ENCODE measurements at regions not wholly inside any gene's neighbourhood (a gene's known extent, or its start where the extent isn't known, plus 50 kb on each side); places are given as distances from the start of the nearest gene placed in this dataset.

DNA sequence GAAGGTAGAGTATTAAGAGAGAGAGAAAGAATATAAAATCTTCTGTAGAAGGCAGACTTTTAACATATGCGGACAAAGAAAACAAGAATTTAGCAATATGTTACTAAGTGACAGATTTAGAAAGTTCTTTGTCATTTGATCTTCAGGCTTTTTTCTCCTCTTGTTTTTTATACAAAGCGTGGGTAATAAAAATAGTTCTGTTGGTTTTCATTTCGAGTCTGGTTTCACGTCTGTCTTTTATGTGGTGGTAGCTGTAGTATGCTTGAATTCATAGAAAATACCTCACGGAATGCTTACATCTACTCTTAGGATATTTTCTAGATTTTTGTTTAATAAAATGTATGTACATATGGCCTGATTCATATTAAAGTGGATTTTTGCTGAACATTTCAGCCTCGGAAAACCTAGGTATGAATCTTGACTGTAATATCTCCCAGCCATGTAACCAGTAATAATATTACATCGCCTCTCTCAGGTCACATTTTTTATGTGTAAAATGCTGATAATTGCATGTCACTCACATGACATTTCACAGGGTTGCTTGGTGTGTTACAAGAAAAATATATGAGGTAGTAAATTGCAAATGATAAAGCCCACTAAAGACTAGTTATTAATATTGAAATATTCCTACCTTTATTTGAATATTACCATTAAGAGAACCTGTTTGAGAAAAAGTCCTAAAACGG lies 72.5 kb upstream of the TAF11L2 start:
- TF ChIP-seq, protein P1, sequence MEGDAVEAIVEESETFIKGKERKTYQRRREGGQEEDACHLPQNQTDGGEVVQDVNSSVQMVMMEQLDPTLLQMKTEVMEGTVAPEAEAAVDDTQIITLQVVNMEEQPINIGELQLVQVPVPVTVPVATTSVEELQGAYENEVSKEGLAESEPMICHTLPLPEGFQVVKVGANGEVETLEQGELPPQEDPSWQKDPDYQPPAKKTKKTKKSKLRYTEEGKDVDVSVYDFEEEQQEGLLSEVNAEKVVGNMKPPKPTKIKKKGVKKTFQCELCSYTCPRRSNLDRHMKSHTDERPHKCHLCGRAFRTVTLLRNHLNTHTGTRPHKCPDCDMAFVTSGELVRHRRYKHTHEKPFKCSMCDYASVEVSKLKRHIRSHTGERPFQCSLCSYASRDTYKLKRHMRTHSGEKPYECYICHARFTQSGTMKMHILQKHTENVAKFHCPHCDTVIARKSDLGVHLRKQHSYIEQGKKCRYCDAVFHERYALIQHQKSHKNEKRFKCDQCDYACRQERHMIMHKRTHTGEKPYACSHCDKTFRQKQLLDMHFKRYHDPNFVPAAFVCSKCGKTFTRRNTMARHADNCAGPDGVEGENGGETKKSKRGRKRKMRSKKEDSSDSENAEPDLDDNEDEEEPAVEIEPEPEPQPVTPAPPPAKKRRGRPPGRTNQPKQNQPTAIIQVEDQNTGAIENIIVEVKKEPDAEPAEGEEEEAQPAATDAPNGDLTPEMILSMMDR (IDR thresholded peaks at IDR 0.05; ENCODE audit: control insufficient read depth, extremely low read depth, insufficient read depth) = no peak

DNA sequence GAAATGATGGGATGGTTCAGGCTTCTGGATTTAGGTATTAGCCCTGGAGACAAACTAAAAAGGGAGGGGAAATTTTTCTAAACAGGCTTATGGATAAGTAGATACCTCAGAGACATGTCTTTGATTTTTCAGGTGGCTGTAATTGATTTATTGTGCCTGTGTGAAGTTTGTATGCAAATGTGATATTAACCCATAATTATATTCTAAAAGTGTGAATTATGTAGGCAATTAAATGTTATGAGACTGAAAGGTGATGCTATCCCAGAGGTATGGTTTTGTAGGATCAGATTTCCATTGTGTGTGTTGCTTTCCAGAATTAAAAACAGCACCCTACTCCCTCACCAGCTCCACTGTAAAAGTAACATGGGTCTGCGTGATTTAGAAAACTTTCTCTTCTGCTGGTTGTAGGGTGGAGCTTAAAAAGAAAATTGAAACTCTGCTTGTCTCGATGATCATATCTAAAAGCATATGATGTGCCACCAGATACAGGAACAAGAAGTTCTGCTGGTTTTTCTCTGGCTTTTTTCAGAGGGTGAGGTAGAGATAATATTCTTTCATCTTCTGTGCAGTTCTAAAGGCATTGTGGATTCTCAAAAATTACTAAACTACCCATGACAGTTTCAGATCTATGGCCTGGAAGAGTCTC lies 71.8 kb upstream of the TAF11L2 start:
- DNase-seq (ENCODE audit: low read depth) = no peak
- no peak overlapping the region for H3K4me3 ChIP-seq (ENCODE audit: low read depth, low read length)
- TF ChIP-seq, protein P1 (IDR thresholded peaks at IDR 0.05; ENCODE audit: control insufficient read depth, extremely low read depth, insufficient read depth) = no peak

More for the DNA sequence above, 72.5 kb upstream of the TAF11L2 start:
- no peak overlapping the region for H3K4me3 ChIP-seq (ENCODE audit: low read depth, low read length)
- no peak for DNase-seq (ENCODE audit: low read depth)

DNA sequence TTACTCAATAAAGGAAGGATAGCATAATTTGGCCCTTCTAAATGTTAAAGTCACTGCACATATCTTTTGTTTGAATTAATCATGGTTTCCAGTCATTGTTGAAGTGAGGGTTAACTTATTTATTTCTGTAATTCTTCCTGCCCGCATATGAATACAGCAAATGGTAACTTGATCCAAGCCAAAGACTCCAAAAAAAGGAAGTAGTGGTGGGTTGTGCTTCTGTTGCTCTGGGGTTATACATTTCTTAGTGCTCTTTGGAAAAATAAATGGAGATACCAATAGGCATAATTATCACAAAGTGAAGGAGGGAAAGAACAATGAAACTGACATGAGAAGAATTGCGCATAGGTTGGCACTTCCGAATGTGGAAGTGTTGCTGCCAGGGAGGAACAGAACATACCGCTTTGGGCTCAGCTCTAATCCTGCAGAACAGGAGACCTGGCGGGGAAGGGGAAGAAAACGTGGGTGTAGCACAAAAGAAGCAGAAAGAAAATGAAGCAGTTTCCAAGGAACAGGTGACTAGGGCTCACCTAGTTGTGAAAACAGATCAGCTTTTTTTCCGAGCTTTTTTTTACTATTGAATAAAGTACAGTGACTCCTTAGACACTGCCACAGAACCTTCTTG lies 69.7 kb upstream of the TAF11L2 start:
- no peak for DNase-seq (ENCODE audit: low read depth)
- no peak overlapping the region for H3K4me3 ChIP-seq (ENCODE audit: low read depth, low read length)
- TF ChIP-seq, protein P1 (IDR thresholded peaks at IDR 0.05; ENCODE audit: control insufficient read depth, extremely low read depth, insufficient read depth) = no peak

- H3K4me3 ChIP-seq (ENCODE audit: low read depth, low read length) = no peak overlapping the region
- TF ChIP-seq, protein P1 (IDR thresholded peaks at IDR 0.05; ENCODE audit: control insufficient read depth, extremely low read depth, insufficient read depth) = no peak
- DNase-seq (ENCODE audit: low read depth) = no peak
These were observed 68.7 kb upstream of the TAF11L2 start for GRCh38 chr5:17429353-17429752.

GRCh38 chr5:17430241-17430640 lies 67.8 kb upstream of the TAF11L2 start:
- TF ChIP-seq, protein P1 (IDR thresholded peaks at IDR 0.05; ENCODE audit: control insufficient read depth, extremely low read depth, insufficient read depth) = no peak
- no peak for DNase-seq (ENCODE audit: low read depth)
- no peak overlapping the region for H3K4me3 ChIP-seq (ENCODE audit: low read depth, low read length)

DNA sequence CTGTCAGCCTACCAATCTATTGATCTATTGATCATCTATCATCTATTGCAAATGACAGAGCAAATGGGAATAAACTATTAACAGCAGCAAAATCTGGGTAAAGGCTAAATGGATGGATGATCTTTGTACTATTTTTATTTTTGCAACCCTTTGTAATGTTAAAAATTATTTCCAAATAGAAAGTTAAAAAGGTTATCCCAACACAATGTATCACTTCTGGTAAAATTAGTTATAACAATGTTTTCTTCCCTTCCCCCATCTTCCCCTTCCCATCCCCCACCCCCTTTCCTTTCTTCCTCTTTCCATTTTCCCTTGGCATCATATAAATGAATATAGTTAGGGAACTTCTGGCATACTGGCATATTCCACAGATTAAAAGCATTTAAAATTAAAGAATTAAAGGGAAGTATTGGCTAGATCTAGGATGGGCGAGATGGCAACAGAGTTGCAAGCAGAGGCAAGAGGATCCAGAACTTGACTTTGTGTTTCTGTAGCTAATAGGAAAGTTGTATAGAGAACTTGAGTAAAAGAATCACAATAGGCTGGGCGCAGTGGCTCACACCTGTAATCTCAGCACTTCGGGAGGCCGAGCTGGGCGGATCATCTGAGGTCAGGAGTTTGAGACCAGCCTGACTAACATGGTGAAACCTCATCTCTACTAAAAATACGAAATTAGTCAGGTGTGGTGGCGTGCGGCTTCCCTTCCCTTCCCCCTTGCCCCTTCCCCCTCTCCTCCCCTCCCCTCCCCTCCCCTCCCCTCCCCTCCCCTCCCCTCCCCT lies 66.6 kb upstream of the TAF11L2 start:
- TF ChIP-seq, protein P1 (IDR thresholded peaks at IDR 0.05; ENCODE audit: control insufficient read depth, extremely low read depth, insufficient read depth) = no peak
- no peak overlapping the region for H3K4me3 ChIP-seq (ENCODE audit: low read depth, low read length)
- no peak for DNase-seq (ENCODE audit: low read depth)
